ENCODE measurements at regions not wholly inside any gene's neighbourhood (a gene's known extent, or its start where the extent isn't known, plus 50 kb on each side); places are given as distances from the start of the nearest gene placed in this dataset.

- Histone ChIP-seq H3K79me2 (replicated peaks; ENCODE audit: insufficient read depth) (no peaks in the 10 kb centered on the region), H2AFZ (no peak overlapping the region), H3K4me2 (no peak overlapping the region), H3K36me3 (ENCODE audit: insufficient read depth) (no peaks in the 10 kb centered on the region), H3F3A (replicated peaks; ENCODE audit: low read depth) (no peaks in the 10 kb centered on the region), H3K4me3 (no peak overlapping the region), H3K27ac (ENCODE audit: low read depth) (no peak overlapping the region), H4K20me1 (replicated peaks; ENCODE audit: insufficient read depth) (no peaks in the 10 kb centered on the region), H3K27me3 (ENCODE audit: insufficient read depth) (no peaks in the 10 kb centered on the region), H3K9me2 (ENCODE audit: insufficient read depth) (peaks cover 11% of the 10 kb centered on the region), H3K4me1 (ENCODE audit: insufficient read depth) (0 out of 2 replicates have a peak, but pooled peaks cover 3% of the 10 kb centered on the region)
- H3K27me3 Mint-ChIP-seq (ENCODE audit: insufficient read depth, low read depth, poor library complexity): no peaks in the 10 kb centered on the region
- ATAC-seq (no peak), DNase-seq (ENCODE audit: low spot score) (no peak)
- H3K36me3 Mint-ChIP-seq (ENCODE audit: low read depth): no peaks in the 10 kb centered on the region
- H3K9me3 Mint-ChIP-seq: no peaks in the 10 kb centered on the region; the same call in 2 of the 3 replicates
- H3K4me3 Mint-ChIP-seq: no peak overlapping the region
- no peak for TF ChIP-seq JUNB (IDR thresholded peaks at IDR 0.05; ENCODE audit: unreplicated experiment)
- no peak for TF ChIP-seq STAT1 (IDR thresholded peaks at IDR 0.05; ENCODE audit: unreplicated experiment)
- TF ChIP-seq ZNF462 (CRISPR knock-in tag; IDR thresholded peaks at IDR 0.05): no peak
- no peak for TF ChIP-seq ZNF114 (CRISPR knock-in tag; IDR thresholded peaks at IDR 0.05)
- no peak for TF ChIP-seq CREB1 (CRISPR knock-in tag; IDR thresholded peaks at IDR 0.05; ENCODE audit: low read depth)
- TF ChIP-seq POLR2AphosphoS5 (IDR thresholded peaks at IDR 0.05; ENCODE audit: low read depth): no peak
- TF ChIP-seq ETS1 (IDR thresholded peaks at IDR 0.05): no peak
- TF ChIP-seq EZH2phosphoT487 (IDR thresholded peaks at IDR 0.05; ENCODE audit: unreplicated experiment): no peak
- H3K4me1 Mint-ChIP-seq: no peaks in the 10 kb centered on the region
- no peak overlapping the region for H3K27ac Mint-ChIP-seq
These were observed 275.1 kb downstream of the SUDS3 start for GRCh38 chr12:118651487-118651886.

Data from GM23338 (cell line).